Astrocyte (in vitro differentiated cells and primary cell): ENCODE measurements at regions not wholly inside any gene's neighbourhood (a gene's known extent, or its start where the extent isn't known, plus 50 kb on each side); places are given as distances from the start of the nearest gene placed in this dataset.

ENCODE experiments used
- CTCF ChIP-seq: IDR thresholded peaks from 2 replicates; pipeline ENCODE4 v1.5.1; 2011; ENCODE audit warnings: low read depth, mild to moderate bottlenecking, inconsistent platforms, low read length, moderate library complexity; ENCODE audit not compliant: insufficient read depth
- EZH2 ChIP-seq: IDR thresholded peaks from 2 replicates; pipeline ENCODE4 v1.6.1; 2012; ENCODE audit warnings: mild to moderate bottlenecking, low read length, inconsistent platforms; ENCODE audit not compliant: insufficient read depth

DNA sequence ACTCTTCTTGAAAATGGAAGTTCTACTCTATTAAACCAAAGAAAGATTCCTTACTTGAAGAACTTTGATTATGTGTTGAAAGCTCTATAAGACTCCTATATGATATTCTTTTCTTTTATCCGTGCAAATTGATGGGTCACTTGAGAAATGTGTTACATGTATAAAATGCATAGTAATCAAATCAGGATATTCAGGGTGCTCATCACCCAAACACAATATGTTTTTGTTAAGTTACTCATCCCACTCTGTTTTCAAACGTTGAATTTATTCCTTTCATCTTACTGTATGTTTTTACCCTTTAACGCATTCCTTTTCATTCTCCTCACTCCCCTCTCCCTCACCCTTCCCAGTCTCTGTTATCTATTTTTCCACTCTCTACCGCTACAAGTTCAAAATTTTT, 305.5 kb upstream of the KYNU start:
- TF ChIP-seq CTCF: no peak
- no peak for TF ChIP-seq EZH2
